ENCODE measurements at regions not wholly inside any gene's neighbourhood (a gene's known extent, or its start where the extent isn't known, plus 50 kb on each side); places are given as distances from the start of the nearest gene placed in this dataset.

GRCh38 chr4:160848901-160849760 lies 1314.7 kb downstream of the FSTL5 start:
- POLR2A ChIA-PET: no interaction called here
- DNase-seq (ENCODE audit: extremely low spot score): no peak
- CTCF ChIA-PET: no interaction called here
- TF ChIP-seq, protein P1, sequence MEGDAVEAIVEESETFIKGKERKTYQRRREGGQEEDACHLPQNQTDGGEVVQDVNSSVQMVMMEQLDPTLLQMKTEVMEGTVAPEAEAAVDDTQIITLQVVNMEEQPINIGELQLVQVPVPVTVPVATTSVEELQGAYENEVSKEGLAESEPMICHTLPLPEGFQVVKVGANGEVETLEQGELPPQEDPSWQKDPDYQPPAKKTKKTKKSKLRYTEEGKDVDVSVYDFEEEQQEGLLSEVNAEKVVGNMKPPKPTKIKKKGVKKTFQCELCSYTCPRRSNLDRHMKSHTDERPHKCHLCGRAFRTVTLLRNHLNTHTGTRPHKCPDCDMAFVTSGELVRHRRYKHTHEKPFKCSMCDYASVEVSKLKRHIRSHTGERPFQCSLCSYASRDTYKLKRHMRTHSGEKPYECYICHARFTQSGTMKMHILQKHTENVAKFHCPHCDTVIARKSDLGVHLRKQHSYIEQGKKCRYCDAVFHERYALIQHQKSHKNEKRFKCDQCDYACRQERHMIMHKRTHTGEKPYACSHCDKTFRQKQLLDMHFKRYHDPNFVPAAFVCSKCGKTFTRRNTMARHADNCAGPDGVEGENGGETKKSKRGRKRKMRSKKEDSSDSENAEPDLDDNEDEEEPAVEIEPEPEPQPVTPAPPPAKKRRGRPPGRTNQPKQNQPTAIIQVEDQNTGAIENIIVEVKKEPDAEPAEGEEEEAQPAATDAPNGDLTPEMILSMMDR (IDR thresholded peaks at IDR 0.05; ENCODE audit: control extremely low read depth, extremely low read depth, low read depth, missing control alignments): no peak

- no peak for DNase-seq (ENCODE audit: extremely low spot score)
- TF ChIP-seq, protein P1 (IDR thresholded peaks at IDR 0.05; ENCODE audit: control extremely low read depth, extremely low read depth, low read depth, missing control alignments): no peak
- ChIA-PET POLR2A (no interaction called here), CTCF (no interaction called here)
These were observed 1299.5 kb downstream of the FSTL5 start for GRCh38 chr4:160864253-160864652.

DNA sequence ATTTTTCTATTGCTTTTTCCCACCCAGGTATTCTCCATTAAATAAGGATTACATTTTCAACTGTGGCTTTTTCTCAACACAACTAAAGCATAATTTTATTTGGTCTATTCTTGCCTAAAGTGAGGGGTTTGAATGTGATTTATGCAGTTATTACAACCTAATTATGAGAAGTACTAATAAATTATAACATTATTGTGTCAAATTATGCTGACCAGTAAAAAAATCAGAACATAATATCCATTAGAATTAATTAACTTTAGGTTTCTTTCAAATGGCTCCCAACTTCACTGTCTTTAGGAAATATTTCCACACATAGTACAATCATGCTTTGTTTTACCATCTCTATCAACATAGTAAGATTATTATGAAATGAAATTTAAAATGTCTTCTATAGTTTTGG lies 1293.9 kb downstream of the FSTL5 start:
- TF ChIP-seq, protein P1 (IDR thresholded peaks at IDR 0.05; ENCODE audit: control extremely low read depth, extremely low read depth, low read depth, missing control alignments): no peak
- DNase-seq (ENCODE audit: extremely low spot score): no peak
- POLR2A ChIA-PET: no interaction called here
- CTCF ChIA-PET: no interaction called here

GRCh38 chr4:160872491-160872890 lies 1291.3 kb downstream of the FSTL5 start:
- POLR2A ChIA-PET: no interaction called here
- TF ChIP-seq, protein P1 (IDR thresholded peaks at IDR 0.05; ENCODE audit: control extremely low read depth, extremely low read depth, low read depth, missing control alignments): no peak
- CTCF ChIA-PET: no interaction called here
- DNase-seq (ENCODE audit: extremely low spot score): no peak

DNA sequence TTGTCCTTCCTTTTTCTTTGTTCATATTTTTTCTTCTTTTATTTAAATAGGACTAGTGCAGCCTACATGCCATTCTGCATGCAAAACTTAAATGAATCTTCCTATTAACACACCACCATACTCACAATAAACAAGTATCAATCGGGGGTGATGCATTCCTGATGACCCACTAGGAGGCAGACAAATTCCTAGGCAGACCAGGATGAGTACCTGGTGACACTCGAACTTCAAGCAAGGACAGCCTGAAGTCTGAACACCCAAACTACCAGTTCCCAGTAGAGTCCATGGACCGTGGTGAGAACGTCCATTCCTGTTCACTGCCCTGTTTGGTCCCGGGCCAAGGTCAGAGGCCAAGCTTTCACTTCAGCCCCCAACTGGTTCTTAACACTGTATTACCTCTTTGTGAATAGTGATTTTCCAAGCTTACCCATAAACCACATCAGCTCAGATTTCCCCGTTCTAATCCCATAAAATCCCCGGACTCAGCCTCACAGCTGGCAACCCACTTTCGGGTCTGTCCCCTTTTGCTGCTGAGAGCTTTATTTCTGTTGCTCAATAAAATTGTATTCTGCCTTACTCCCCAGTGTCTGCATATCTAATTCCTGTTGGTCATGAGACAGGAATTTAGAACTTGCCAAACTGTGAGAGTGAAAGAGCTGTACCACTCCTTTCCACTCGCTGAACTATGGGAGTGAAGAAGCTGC lies 1286.6 kb downstream of the FSTL5 start:
- DNase-seq (ENCODE audit: extremely low spot score): no peak
- ChIA-PET CTCF (interaction anchor here (1.0 to 1.5 kb wide), 2 partner anchors 8 to 28 kb away, joined by 3 to 4 read pairs; no protein-coding TSS in a partner anchor), POLR2A (no interaction called here)
- TF ChIP-seq, protein P1 (IDR thresholded peaks at IDR 0.05; ENCODE audit: control extremely low read depth, extremely low read depth, low read depth, missing control alignments): no peak

DNA sequence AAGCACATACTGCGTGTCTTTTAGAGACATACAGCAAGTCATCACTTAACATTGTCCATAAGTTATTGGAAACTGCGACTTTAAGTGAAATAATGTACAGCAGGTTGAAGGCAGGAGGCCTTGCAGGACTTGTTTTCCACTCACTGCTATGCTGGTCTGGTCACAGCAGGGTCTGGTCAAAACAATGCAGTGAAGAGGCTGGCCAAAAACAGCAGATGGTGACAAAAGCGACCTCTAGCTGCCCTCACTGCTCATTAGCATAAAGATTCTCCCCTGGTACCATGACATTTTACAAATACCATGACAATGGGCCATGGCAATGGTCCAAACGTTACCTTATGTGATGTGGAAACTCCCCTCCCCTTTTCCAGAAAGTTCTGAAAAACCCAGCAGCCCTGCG lies 1283.6 kb downstream of the FSTL5 start:
- TF ChIP-seq, protein P1 (IDR thresholded peaks at IDR 0.05; ENCODE audit: control extremely low read depth, extremely low read depth, low read depth, missing control alignments): no peak
- POLR2A ChIA-PET: no interaction called here
- DNase-seq (ENCODE audit: extremely low spot score): no peak
- CTCF ChIA-PET: no interaction called here
